ENCODE measurements at regions not wholly inside any gene's neighbourhood (a gene's known extent, or its start where the extent isn't known, plus 50 kb on each side); places are given as distances from the start of the nearest gene placed in this dataset.

- ChIA-PET CTCF (no interaction called here), POLR2A (no interaction called here)
- Histone ChIP-seq H3K9me1 (replicated peaks; ENCODE audit: control insufficient read depth, extremely low read depth, insufficient read depth, low read length) (no peaks in the 10 kb centered on the region), H3K36me3 (ENCODE audit: control insufficient read depth in 2 of 2, extremely low read depth in 1 of 2, insufficient read depth in 2 of 2, low read length in 2 of 2) (no peaks in the 10 kb centered on the region), H3K9me3 (replicated peaks; ENCODE audit: control insufficient read depth, insufficient read depth, low read length) (no peaks in the 10 kb centered on the region), H3K4me1 (ENCODE audit: control insufficient read depth, extremely low read depth, insufficient read depth, low read length) (no peaks in the 10 kb centered on the region), H3K79me2 (ENCODE audit: control insufficient read depth, insufficient read depth, low read length) (no peaks in the 10 kb centered on the region), H3K27me3 (ENCODE audit: control insufficient read depth in 2 of 2, insufficient read depth in 2 of 2, low read length in 2 of 2) (peaks cover 0 to 14% of the 10 kb centered on the region in 2 experiments), H3K4me2 (ENCODE audit: insufficient read depth, low read length) (no peak overlapping the region), H4K20me1 (replicated peaks; ENCODE audit: control insufficient read depth, extremely low read depth, insufficient read depth, low read length) (no peaks in the 10 kb centered on the region), H3K4me3 (replicated peaks in 1 of 3; ENCODE audit: insufficient read depth in 1 of 3, low read depth in 1 of 3, low read length in 3 of 3) (no peak overlapping the region), H2AFZ (ENCODE audit: low read depth, low read length) (no peak overlapping the region), H3K27ac (ENCODE audit: insufficient read depth, low read depth, low read length) (no peak overlapping the region), H3K9ac (replicated peaks; ENCODE audit: extremely low read depth, insufficient read depth, low read length) (no peak overlapping the region)
- FAIRE-seq: no peak
- TF ChIP-seq MYC (IDR thresholded peaks at IDR 0.05; ENCODE audit: low read depth, low read length): no peak
- TF ChIP-seq POLR2AphosphoS5 (IDR thresholded peaks at IDR 0.05; ENCODE audit: insufficient read depth, low read depth, low read length): no peak
- TF ChIP-seq, protein P1, sequence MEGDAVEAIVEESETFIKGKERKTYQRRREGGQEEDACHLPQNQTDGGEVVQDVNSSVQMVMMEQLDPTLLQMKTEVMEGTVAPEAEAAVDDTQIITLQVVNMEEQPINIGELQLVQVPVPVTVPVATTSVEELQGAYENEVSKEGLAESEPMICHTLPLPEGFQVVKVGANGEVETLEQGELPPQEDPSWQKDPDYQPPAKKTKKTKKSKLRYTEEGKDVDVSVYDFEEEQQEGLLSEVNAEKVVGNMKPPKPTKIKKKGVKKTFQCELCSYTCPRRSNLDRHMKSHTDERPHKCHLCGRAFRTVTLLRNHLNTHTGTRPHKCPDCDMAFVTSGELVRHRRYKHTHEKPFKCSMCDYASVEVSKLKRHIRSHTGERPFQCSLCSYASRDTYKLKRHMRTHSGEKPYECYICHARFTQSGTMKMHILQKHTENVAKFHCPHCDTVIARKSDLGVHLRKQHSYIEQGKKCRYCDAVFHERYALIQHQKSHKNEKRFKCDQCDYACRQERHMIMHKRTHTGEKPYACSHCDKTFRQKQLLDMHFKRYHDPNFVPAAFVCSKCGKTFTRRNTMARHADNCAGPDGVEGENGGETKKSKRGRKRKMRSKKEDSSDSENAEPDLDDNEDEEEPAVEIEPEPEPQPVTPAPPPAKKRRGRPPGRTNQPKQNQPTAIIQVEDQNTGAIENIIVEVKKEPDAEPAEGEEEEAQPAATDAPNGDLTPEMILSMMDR (IDR thresholded peaks at IDR 0.05; ENCODE audit: extremely low read depth in 1 of 2, insufficient read depth in 1 of 2, low read depth in 1 of 2, low read length in 2 of 2): no peak
- TF ChIP-seq POLR2A (IDR thresholded peaks at IDR 0.05; ENCODE audit: low read depth, low read length): no peak
- no peak for TF ChIP-seq EZH2 (IDR thresholded peaks at IDR 0.05; ENCODE audit: borderline replicate concordance, low read depth, low read length, severe bottlenecking)
- TF ChIP-seq FOS (IDR thresholded peaks at IDR 0.05; ENCODE audit: borderline replicate concordance, insufficient read depth, low read length): no peak
- no peak for TF ChIP-seq GATA2 (IDR thresholded peaks at IDR 0.05; ENCODE audit: insufficient read depth, insufficient read length, low read depth, low read length)
- TF ChIP-seq, protein P2, sequence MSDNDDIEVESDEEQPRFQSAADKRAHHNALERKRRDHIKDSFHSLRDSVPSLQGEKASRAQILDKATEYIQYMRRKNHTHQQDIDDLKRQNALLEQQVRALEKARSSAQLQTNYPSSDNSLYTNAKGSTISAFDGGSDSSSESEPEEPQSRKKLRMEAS (IDR thresholded peaks at IDR 0.05; ENCODE audit: insufficient read depth, insufficient read length): no peak
- no peak for TF ChIP-seq JUN (IDR thresholded peaks at IDR 0.05; ENCODE audit: borderline replicate concordance, insufficient read depth, insufficient read length, low read depth)
- no TSS peak for BruUV-seq (replicated peaks)
- DNase-seq (ENCODE audit: low read depth, low spot score): no peak
- intact Hi-C loops (cut with micrococcal nuclease): no loop called here
- dilution Hi-C loops (cut with MboI; ENCODE audit: extremely low pct_ligation_motif_present, low sequenced_read_pairs): no loop called here
Observed at GRCh38 chr3:87370007-87370406, 93.6 kb upstream of the POU1F1 start.
